ENCODE measurements at regions not wholly inside any gene's neighbourhood (a gene's known extent, or its start where the extent isn't known, plus 50 kb on each side); places are given as distances from the start of the nearest gene placed in this dataset.

DNA sequence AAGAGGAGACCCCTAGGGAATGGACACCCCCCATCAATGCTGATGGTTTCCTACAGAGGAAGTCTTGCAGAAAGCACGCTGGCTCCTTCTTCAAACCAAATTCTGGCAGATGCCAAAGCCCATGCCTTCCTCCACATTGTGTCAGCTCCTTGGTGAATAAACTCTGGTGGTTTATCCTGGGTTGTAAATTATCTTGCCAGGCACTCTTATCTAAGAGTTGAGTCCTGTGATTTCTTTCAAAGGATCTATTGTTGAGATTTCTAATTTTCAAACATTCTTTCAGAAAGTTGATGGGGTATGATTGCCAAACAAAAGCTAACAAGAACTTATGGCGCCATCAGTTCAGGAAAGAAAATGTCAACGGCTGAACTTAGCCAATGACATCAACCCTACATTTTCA lies 160.4 kb downstream of the NSG2 start:
- H3K9me3 ChIP-seq (ENCODE audit: severe bottlenecking), result no peaks in the 10 kb centered on the region
- no peaks in the 10 kb centered on the region for H3K36me3 ChIP-seq
- H3K27ac ChIP-seq, result no peak overlapping the region
- H3K27me3 ChIP-seq (ENCODE audit: insufficient read depth, low read depth, severe bottlenecking), result peaks cover 13% of the 10 kb centered on the region
- TF ChIP-seq, protein P1, sequence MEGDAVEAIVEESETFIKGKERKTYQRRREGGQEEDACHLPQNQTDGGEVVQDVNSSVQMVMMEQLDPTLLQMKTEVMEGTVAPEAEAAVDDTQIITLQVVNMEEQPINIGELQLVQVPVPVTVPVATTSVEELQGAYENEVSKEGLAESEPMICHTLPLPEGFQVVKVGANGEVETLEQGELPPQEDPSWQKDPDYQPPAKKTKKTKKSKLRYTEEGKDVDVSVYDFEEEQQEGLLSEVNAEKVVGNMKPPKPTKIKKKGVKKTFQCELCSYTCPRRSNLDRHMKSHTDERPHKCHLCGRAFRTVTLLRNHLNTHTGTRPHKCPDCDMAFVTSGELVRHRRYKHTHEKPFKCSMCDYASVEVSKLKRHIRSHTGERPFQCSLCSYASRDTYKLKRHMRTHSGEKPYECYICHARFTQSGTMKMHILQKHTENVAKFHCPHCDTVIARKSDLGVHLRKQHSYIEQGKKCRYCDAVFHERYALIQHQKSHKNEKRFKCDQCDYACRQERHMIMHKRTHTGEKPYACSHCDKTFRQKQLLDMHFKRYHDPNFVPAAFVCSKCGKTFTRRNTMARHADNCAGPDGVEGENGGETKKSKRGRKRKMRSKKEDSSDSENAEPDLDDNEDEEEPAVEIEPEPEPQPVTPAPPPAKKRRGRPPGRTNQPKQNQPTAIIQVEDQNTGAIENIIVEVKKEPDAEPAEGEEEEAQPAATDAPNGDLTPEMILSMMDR (IDR thresholded peaks at IDR 0.05; ENCODE audit: low read depth, low read length), result no peak
- H3K4me3 ChIP-seq (ENCODE audit: low read depth, low read length), result no peak overlapping the region
- no peak for DNase-seq

DNA sequence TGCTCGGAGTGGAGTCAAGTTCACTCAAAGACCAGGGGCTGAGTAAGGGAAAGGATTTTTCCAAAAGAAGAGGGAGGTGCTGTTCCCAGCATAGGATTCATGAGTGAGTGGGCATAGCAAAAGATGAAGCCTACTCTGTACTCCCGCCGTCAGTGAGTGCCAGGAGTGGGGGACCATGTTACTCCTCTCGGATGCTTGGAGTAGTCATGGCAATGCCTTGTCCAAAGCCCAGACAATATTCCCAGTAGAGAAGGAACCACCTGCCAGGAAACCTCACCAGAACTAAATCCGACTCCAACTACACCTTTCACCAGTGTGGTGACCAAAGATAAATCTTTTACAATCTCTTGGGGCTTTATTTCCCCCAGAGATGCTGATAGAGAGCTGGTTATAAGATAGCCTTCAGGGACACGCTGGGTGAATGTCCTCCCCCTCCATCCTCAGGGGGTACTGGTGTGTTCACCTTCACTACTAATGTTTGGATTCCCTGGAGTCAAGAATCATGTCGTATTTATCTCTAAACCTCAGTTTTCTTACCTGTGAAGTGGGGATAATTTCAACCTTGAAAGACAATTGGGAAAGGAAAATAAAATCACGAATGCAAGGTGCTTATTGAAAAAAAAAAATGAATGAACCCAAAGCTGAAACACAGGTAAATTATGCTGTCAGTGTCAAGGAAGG lies 165.2 kb downstream of the NSG2 start:
- Histone ChIP-seq H3K27ac (no peak overlapping the region), H3K36me3 (no peaks in the 10 kb centered on the region), H3K27me3 (ENCODE audit: insufficient read depth, low read depth, severe bottlenecking) (peaks cover 7% of the 10 kb centered on the region), H3K4me3 (ENCODE audit: low read depth, low read length) (no peak overlapping the region), H3K9me3 (ENCODE audit: severe bottlenecking) (no peaks in the 10 kb centered on the region)
- DNase-seq, result no peak
- TF ChIP-seq, protein P1 (IDR thresholded peaks at IDR 0.05; ENCODE audit: low read depth, low read length), result no peak

DNA sequence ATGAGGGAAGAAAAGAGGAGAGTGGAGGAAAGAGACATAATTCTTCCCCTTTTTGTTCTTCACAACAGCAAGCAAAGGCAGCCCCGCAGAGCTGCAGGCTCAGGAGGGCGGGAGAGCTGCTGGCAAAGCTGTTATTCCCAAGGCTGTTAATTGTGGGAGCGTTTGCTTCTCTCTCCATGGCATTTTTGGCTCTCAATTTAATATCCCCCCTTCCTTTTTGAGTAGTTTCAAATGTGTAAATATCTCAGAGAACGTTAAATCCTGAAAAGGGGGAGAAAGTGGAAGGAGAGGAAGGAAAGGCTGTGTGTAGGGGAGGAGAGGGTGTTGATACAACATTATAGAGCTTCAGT lies 165.7 kb downstream of the NSG2 start:
- H3K36me3 ChIP-seq, result no peaks in the 10 kb centered on the region
- H3K9me3 ChIP-seq (ENCODE audit: severe bottlenecking), result no peaks in the 10 kb centered on the region
- DNase-seq, result no peak
- no peak overlapping the region for H3K4me3 ChIP-seq (ENCODE audit: low read depth, low read length)
- H3K27ac ChIP-seq, result no peak overlapping the region
- peaks cover 9% of the 10 kb centered on the region for H3K27me3 ChIP-seq (ENCODE audit: insufficient read depth, low read depth, severe bottlenecking)
- TF ChIP-seq, protein P1 (IDR thresholded peaks at IDR 0.05; ENCODE audit: low read depth, low read length), result no peak

DNA sequence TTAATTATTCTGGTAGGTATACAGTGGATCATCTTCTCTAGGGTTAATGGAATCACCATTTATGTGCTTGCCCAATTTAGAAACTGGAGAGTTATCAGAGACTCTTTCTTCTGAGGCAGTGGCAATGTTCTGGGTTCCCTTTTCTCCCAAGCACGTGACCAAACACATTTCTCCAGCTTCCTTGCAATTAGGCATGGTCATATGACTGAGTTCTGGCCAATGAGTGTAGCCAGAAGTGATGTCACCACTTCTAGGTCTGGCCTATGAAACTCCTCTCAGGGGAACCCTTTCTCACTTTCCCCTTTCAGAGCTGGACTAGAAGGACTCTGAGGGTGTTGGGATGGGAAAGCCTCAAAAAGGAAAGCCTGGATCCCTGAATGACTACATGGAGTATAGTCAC lies 172.0 kb downstream of the NSG2 start:
- Histone ChIP-seq H3K27ac (no peak overlapping the region), H3K9me3 (ENCODE audit: severe bottlenecking) (no peaks in the 10 kb centered on the region), H3K27me3 (ENCODE audit: insufficient read depth, low read depth, severe bottlenecking) (peaks cover 14% of the 10 kb centered on the region), H3K4me3 (ENCODE audit: low read depth, low read length) (no peak overlapping the region), H3K36me3 (no peaks in the 10 kb centered on the region)
- TF ChIP-seq, protein P1 (IDR thresholded peaks at IDR 0.05; ENCODE audit: low read depth, low read length), result no peak
- no peak for DNase-seq

DNA sequence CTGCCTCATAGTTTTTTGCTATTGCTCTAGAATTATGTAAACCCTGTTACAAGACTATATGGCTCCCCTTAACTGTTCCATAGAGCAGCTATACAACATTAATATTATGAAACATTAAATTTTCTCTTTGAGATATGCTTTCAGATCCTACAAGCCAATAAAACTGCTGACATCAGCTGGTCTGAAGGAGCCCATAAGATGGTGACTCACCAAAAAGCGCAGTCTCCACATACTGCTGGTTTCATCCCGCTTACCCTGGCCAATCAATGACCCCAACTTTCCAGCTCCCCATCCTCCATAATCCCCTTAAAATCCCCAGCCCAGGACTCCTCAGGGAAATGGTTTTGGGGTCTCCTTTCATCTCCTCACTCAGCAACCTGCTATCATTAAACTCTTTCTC lies 172.7 kb downstream of the NSG2 start:
- H3K27me3 ChIP-seq (ENCODE audit: insufficient read depth, low read depth, severe bottlenecking), result peaks cover 13% of the 10 kb centered on the region
- H3K9me3 ChIP-seq (ENCODE audit: severe bottlenecking), result no peaks in the 10 kb centered on the region
- H3K36me3 ChIP-seq, result no peaks in the 10 kb centered on the region
- no peak for DNase-seq
- no peak overlapping the region for H3K4me3 ChIP-seq (ENCODE audit: low read depth, low read length)
- TF ChIP-seq, protein P1 (IDR thresholded peaks at IDR 0.05; ENCODE audit: low read depth, low read length), result no peak
- H3K27ac ChIP-seq, result no peak overlapping the region

DNA sequence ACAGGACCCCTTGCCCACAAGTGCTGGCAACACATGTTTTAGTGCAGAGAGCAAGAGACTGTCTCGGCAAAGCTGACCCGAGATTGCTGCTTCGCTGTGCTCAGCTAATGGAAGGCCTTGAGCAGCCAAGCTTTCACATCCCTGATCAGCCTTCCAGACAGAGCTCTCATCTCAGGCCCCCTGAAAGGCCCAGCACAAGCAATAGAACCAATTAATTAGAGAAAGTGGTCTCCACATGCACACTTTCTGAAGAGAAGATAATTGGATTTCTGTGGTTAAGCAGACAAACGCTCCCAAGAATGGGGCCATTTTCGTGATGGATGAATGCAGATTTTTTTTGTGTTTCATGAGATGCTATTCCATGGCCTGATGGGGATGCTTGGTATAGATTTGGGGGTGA lies 174.9 kb downstream of the NSG2 start:
- no peak overlapping the region for H3K27ac ChIP-seq
- no peak for DNase-seq
- peaks cover 15% of the 10 kb centered on the region for H3K27me3 ChIP-seq (ENCODE audit: insufficient read depth, low read depth, severe bottlenecking)
- H3K4me3 ChIP-seq (ENCODE audit: low read depth, low read length), result no peak overlapping the region
- TF ChIP-seq, protein P1 (IDR thresholded peaks at IDR 0.05; ENCODE audit: low read depth, low read length), result no peak
- no peaks in the 10 kb centered on the region for H3K9me3 ChIP-seq (ENCODE audit: severe bottlenecking)
- H3K36me3 ChIP-seq, result no peaks in the 10 kb centered on the region
